ENCODE measurements at regions not wholly inside any gene's neighbourhood (a gene's known extent, or its start where the extent isn't known, plus 50 kb on each side); places are given as distances from the start of the nearest gene placed in this dataset.

DNA sequence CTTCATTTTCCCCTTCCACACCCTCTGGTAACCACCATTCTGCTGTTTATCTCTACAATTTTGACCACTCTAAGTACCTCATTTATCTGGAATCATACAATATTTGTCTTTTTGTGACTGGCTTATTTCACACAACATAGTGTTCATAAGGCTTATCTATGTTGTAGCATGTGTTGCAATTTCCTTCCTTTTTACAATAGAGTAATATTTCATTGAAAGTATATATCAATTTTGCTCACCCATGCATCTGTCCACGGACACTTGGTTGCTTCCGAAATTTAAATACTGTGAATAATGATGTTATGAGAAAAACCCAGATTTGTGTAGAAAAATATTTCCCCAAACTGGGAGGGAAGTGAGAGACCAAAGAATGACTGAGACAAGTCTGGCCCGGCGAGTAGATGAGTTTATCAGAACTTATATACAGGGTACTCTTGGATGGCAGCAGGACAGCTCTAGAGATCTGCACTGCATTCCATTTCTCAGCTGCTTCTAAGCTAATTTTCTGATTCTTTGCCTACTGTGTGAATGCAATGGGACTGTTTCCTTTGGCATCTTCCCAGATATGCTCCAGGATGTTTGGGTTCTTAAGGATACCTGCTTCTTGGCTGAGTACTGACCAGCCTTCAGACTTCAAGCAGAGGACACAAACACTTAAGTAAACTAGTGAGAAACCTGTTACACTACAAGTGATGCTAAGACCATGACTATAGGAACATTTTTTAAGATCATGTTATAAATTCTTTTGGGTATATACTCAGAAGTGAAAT lies 834.0 kb upstream of the PCDH9 start:
- no peak for TF ChIP-seq POLR2AphosphoS5 (IDR thresholded peaks at IDR 0.05; ENCODE audit: low read depth)
- no peak for TF ChIP-seq GABPA (IDR thresholded peaks at IDR 0.05; ENCODE audit: low read depth)
- no peak for TF ChIP-seq SPI1 (IDR thresholded peaks at IDR 0.05; ENCODE audit: borderline replicate concordance, low read depth)
- TF ChIP-seq, protein P1, sequence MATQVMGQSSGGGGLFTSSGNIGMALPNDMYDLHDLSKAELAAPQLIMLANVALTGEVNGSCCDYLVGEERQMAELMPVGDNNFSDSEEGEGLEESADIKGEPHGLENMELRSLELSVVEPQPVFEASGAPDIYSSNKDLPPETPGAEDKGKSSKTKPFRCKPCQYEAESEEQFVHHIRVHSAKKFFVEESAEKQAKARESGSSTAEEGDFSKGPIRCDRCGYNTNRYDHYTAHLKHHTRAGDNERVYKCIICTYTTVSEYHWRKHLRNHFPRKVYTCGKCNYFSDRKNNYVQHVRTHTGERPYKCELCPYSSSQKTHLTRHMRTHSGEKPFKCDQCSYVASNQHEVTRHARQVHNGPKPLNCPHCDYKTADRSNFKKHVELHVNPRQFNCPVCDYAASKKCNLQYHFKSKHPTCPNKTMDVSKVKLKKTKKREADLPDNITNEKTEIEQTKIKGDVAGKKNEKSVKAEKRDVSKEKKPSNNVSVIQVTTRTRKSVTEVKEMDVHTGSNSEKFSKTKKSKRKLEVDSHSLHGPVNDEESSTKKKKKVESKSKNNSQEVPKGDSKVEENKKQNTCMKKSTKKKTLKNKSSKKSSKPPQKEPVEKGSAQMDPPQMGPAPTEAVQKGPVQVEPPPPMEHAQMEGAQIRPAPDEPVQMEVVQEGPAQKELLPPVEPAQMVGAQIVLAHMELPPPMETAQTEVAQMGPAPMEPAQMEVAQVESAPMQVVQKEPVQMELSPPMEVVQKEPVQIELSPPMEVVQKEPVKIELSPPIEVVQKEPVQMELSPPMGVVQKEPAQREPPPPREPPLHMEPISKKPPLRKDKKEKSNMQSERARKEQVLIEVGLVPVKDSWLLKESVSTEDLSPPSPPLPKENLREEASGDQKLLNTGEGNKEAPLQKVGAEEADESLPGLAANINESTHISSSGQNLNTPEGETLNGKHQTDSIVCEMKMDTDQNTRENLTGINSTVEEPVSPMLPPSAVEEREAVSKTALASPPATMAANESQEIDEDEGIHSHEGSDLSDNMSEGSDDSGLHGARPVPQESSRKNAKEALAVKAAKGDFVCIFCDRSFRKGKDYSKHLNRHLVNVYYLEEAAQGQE (IDR thresholded peaks at IDR 0.05; ENCODE audit: insufficient replicate concordance, low read depth), result no peak
- TF ChIP-seq, protein P2, sequence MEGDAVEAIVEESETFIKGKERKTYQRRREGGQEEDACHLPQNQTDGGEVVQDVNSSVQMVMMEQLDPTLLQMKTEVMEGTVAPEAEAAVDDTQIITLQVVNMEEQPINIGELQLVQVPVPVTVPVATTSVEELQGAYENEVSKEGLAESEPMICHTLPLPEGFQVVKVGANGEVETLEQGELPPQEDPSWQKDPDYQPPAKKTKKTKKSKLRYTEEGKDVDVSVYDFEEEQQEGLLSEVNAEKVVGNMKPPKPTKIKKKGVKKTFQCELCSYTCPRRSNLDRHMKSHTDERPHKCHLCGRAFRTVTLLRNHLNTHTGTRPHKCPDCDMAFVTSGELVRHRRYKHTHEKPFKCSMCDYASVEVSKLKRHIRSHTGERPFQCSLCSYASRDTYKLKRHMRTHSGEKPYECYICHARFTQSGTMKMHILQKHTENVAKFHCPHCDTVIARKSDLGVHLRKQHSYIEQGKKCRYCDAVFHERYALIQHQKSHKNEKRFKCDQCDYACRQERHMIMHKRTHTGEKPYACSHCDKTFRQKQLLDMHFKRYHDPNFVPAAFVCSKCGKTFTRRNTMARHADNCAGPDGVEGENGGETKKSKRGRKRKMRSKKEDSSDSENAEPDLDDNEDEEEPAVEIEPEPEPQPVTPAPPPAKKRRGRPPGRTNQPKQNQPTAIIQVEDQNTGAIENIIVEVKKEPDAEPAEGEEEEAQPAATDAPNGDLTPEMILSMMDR (IDR thresholded peaks at IDR 0.05; ENCODE audit: insufficient read depth, low read length), result no peak
- no peak for DNase-seq (ENCODE audit: low read depth in 1 of 2, low spot score in 1 of 2)
- Histone ChIP-seq H3K27ac (replicated peaks) (no peak overlapping the region), H3K27me3 (ENCODE audit: insufficient read depth, poor library complexity, severe bottlenecking) (no peaks in the 10 kb centered on the region), H3K4me3 (replicated peaks; ENCODE audit: insufficient read depth, low read length) (no peak overlapping the region)

DNA sequence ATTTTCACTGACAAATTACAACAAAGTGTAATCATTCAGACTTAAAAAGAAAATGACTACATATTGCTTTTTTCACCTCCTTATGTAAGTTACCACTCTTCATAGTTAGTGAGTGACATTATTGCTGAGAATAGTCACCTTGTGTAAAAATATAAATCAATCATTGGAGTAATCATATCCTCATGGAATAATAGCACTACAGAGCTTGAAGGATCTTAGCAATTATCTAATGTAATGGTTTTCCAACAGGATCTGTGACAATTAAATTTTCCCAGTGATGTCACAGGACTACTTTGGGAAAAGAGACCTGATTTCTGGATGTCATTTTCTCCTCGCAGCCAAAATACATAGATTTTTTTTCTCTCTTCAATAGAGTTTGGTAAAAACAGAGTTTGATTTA lies 833.0 kb upstream of the PCDH9 start:
- Histone ChIP-seq H3K27me3 (ENCODE audit: insufficient read depth, poor library complexity, severe bottlenecking) (no peaks in the 10 kb centered on the region), H3K27ac (replicated peaks) (no peak overlapping the region), H3K4me3 (replicated peaks; ENCODE audit: insufficient read depth, low read length) (no peak overlapping the region)
- DNase-seq (ENCODE audit: low read depth in 1 of 2, low spot score in 1 of 2), result no peak
- TF ChIP-seq, protein P2 (IDR thresholded peaks at IDR 0.05; ENCODE audit: insufficient read depth, low read length), result no peak
- TF ChIP-seq POLR2AphosphoS5 (IDR thresholded peaks at IDR 0.05; ENCODE audit: low read depth), result no peak

DNA sequence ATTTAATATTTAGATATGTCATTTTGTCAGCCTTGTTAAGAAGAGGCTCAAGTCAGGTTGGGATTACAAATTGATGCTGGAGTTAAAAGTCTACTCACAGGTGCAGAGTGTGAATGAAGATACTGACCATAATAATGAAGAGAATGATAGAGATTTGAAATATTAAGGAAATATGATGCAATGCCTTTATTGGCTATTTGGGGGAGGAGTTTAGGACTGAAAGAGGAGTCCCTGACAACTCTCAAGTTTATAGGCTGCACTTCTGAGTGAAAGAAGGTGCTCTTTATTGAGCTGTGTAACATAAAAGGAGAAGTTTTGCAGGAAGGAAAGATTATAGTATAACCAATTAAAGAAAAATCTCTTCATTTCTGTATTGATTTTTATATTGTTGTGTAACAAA lies 827.7 kb upstream of the PCDH9 start:
- no peak overlapping the region for H3K4me3 ChIP-seq (replicated peaks; ENCODE audit: insufficient read depth, low read length)
- TF ChIP-seq, protein P2 (IDR thresholded peaks at IDR 0.05; ENCODE audit: insufficient read depth, low read length), result no peak
- no peak overlapping the region for H3K27ac ChIP-seq (replicated peaks)
- DNase-seq (ENCODE audit: low read depth in 1 of 2, low spot score in 1 of 2), result no peak
- no peaks in the 10 kb centered on the region for H3K27me3 ChIP-seq (ENCODE audit: insufficient read depth, poor library complexity, severe bottlenecking)

DNA sequence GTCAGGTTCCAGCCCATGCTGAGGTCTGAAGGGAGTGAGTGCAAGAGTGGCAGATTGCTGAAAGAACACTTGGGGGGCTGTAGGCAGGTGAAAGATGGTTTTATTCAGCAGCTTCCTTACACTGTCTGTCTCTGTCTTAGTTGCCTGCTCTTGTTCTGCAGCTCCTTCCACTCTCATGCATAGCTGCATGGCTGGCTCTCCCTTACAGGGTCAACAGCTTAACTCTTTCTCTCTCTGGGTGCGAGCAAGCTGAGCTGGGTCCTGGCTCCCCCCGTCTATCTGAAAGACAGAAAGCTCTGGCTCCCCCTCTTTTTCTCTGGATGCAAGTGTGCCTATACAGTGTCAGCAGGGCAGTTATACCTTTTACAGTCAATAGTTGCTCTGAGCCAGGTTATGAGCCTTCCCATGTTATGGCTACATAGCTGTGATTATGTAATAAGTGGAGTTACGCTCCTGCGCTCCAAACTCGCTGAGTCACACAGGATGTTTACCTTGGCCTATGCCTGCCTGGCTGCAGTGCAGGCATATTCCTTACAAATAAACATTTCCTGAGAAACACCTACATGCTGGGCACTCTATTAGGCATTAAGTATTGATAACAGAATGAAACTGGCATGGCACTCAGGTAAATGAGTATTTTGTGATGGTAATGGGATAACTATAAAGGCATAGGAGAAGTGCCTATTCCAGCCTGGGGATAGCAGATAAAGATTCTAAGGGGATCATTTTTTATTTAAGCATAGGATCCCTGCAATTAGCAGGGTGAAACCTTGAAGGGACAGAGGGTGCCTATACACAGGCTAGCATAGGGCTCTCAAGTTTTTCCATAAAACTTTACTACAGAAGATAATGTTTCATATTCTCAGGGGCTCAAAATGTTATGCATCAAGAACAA lies 826.9 kb upstream of the PCDH9 start:
- no peak for DNase-seq (ENCODE audit: low read depth in 1 of 2, low spot score in 1 of 2)
- no peak overlapping the region for H3K27ac ChIP-seq (replicated peaks)
- TF ChIP-seq SPI1 (IDR thresholded peaks at IDR 0.05; ENCODE audit: borderline replicate concordance, low read depth), result no peak
- TF ChIP-seq, protein P2 (IDR thresholded peaks at IDR 0.05; ENCODE audit: insufficient read depth, low read length), result no peak
- TF ChIP-seq POLR2AphosphoS5 (IDR thresholded peaks at IDR 0.05; ENCODE audit: low read depth), result no peak
- no peak for TF ChIP-seq GABPA (IDR thresholded peaks at IDR 0.05; ENCODE audit: low read depth)
- TF ChIP-seq, protein P1 (IDR thresholded peaks at IDR 0.05; ENCODE audit: insufficient replicate concordance, low read depth), result no peak
- no peak overlapping the region for H3K4me3 ChIP-seq (replicated peaks; ENCODE audit: insufficient read depth, low read length)
- no peaks in the 10 kb centered on the region for H3K27me3 ChIP-seq (ENCODE audit: insufficient read depth, poor library complexity, severe bottlenecking)

All from HL-60 (cell line).